GM21717 (cell line): ENCODE measurements at regions not wholly inside any gene's neighbourhood (a gene's known extent, or its start where the extent isn't known, plus 50 kb on each side); places are given as distances from the start of the nearest gene placed in this dataset.
A peak's percentile ranks its signal among the peaks of the same experiment; 100 is the strongest.

Experiments
- ATAC-seq: cut with Tn5 transposase; IDR thresholded peaks from one replicate; pipeline ENCODE4 v1.9.1; 2021; ENCODE audit warnings: mild to moderate bottlenecking, moderate library complexity; ENCODE audit not compliant: unreplicated experiment

DNA sequence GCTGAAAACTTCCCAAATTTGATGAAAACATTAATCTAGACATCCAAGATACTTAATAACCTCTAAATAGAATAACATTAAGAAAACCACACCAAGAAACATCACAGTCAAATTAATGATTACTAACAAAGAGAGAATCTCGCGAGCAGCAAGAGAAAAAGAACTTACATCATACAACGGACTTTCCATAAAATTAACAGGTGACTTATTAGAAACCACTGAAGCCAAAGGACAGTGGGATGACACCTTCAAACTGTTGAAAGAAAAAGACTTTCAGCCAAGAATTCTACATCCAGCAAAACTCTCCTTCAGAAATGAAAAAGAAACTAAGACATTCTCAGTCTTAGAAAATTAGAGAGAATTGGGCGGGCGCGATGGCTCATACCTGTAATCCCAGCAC lies 232.0 kb downstream of the SNCA start:
- no peak for ATAC-seq

DNA sequence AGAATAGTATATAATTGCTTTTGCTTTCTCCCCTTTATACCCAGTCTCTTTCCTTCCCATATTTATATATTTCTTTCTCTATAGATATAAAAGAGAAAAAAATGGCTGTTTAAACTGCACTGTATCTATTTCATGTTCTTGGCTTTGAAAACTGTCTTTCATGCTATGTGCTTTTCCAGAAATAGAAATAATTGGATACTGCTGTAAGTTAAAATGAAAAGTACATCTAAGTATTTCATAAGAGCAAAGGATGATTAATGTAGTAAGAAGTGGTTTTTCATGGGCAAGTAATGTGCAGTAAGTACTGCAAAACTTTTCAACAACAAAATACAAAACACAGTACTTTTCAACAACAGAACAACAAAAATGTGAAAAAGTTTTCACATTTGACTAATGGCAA lies 237.9 kb downstream of the SNCA start:
- no peak for ATAC-seq

DNA sequence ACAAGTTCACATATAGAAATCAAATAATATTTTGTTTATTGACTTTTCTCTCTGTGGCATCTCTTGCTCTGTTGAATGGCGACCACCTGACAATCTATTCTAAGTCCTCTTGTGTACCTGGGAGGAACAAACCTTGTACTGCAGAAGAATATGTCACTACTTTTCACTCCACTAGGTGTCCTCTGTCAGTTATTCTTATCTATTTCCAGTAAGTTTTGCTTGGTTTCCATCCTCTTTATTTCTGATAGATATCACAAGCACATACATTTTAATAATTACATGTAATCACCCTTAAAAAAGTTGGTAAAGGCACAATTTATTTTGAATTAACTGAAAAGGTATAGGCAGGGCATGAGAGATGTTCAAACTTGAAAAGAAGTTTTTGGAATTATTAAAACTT lies 238.4 kb downstream of the SNCA start:
- no peak for ATAC-seq

DNA sequence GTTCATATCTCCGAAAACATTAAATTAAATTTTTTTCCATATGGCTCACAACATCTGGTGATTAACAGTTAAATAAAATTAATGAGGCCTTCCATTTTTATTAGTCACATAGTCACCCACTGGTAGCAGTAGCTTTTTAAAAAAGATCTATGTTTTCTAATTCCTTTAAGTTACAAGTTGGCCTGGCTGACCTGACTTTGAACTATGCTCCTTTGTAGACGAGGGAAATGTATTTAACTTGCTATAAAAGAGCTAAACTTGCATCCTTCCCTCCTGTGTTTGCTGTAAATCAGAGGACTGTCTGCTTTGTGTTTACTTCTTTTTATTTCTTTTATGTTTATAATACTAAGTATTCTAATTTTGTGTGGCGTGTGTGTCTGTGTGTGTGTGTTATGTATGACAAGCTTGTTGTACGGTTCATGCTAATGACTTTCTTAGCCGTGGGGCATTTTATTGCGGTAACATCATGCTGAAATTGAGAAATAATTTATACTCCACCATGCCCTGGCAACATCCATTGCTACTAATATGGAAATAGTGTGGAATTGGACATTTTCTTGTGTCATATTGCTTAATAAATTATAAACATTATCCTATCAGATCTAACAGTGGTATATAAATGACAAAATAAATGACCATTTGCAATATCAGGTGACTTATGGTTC lies 241.7 kb downstream of the SNCA start:
- no peak for ATAC-seq

DNA sequence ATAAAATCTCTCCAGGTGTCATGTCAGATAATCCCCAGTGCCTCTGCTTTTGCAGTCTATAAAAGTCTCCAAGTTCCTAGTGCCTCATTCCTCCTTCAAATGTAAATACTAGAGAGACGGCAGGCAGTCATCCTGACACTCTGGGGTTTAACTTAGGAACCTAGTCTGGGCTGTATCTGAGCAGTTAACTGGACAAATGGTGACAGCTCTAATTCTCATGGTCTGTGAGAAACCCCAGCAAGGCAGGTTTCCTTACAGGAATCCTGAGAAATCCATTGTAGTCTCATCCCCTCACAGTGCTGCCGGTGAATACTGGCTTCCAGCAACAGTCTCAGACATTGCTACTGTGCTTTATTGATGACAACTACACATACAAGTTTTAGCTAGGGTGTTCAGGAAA lies 246.8 kb downstream of the SNCA start:
- no peak for ATAC-seq

DNA sequence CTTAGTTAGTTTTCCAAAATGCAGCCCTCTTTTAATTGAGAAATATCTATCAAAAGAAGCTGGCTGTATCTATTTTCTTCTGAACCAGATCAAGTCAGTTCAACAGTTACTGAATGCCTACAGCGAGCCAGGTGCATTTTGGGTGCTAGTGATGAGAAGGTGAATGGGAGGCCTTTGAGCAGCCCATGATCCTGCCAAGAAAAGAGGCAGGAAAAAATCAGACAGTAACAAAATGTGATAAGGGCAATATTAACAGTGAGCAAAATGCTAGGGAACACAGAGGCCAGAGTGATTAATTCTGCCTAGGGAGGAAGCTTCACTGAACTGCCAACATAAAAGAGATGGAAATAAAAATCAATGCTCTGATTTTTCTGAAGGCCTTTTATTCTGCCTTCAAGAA lies 248.5 kb downstream of the SNCA start:
- no peak for ATAC-seq

DNA sequence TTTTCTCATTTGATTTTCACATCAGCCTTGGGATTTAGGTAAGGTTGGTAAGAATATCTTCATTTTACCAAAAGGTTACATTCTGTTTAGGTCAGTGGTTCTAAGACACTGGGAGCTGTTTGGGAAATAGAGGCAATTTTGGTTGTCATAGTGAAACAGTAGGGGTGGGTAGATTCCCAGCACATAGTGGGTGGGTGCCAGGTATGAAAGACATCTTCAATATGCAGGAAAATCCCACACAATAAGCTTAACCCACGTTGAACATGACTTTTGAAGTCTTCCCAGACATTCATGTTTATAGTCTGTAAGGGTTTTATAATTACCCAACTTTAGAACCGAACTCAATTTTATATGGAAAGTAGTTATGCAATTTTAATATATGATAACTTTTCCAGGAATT lies 249.6 kb downstream of the SNCA start:
- no peak for ATAC-seq

DNA sequence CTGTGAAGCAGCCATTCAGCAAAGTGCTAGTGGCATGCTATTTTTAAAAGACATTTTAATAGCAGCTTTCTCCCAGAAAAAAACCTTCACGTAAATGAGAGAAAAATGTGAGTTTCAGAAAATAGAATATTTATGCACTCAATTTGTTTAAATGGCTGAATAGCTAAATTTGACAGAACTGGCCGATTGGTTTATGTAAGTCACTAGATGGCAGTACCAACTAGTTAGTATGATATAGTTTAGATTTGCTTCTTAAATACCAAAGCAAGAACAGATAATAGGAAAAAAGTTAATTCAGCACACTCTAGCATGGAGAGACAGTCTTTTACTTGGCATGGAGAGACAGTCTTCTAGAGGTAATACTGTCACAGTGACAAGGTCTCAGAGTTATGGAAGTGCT lies 250.1 kb downstream of the SNCA start:
- ATAC-seq = no peak

DNA sequence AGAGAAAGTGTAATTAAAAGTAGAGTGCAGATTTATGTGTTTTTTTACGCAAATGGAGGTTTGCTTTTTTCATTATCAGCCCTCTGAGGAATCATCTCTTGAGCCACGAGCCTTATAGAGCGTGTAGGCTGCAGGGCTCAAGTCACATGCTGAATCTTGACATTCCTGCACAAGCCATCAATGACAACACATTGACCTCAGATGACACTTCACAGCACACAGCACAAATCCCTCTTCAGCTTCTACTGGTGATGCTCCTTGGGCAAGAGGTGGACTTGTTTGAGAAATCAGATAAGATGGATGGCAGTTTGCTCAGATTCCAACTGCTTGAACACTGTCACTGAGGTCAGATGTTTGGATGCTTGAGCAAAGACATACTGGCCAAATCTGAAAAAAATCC lies 250.6 kb downstream of the SNCA start:
- ATAC-seq = no peak

DNA sequence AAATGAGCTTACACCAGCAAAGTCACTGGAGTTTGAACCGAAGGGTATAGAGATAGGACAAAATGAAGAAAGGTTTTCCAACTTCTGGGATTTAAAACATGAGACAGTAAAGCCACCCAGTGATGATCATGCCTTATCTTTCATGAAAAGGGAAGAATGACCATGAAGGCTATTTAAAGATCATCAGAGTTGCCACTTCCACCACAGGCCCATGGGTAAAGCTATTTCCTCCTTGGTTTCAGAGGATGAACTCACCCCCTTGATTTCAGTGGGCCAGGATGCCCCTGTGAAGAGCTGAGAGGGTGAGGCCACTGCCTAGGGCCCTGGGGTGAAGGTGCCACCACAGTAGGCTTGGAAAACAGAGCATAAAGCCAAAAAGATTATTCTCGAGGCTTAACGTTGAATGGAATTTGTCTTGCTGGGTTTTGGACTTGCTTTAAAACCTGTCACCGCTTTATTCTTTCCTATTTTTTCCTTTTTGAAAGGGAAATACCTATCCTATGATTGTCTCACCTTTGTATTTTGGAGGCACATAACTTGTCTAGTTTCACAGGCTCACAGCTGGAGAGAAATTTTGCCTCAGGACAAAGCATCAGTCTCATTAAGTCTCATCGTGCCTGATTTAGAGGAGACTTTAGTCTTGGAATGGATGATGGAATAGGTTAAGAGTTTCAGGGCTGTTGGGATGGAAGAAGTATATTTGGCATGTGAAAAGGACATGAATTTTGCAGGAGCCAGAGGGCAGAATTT lies 254.0 kb downstream of the SNCA start:
- ATAC-seq = no peak

DNA sequence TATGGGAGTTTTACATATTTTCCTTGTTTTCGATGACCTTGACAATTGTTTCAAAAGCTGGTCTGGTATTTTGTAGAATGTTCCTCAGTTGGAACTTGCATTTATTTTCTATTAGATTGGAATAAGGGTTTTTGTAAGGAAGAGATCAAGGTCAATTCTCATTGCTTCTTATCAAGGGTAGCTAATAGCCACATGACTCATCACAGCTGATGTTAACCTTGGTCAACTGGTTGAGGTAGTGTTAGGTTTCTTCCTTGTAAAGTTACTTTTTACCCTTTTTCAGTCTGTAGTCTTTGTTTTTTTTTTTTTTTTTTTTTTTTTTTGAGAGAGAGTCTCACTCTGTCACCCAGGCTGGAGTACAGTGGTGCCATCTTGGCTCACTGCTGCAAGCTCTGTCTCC lies 257.2 kb downstream of the SNCA start:
- no peak for ATAC-seq

DNA sequence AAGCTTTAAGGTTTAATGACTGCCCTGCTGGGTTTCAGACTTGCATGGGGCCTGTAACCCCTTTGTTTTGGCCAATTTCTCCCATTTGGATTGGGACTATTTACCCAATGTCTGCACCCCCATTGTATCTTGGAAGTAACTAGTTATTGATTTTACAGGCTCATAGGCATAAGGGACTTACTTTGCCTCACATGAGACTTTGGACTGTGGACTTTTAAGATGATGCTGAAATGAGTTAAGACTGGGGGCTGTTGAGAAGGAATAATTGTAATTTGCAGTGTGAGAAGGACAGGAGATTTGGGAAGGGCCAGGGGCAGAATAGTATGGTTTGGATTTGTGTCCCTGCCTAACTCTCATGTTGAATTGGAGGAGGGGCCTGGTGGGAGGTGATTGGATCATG lies 260.7 kb downstream of the SNCA start:
- ATAC-seq = no peak

DNA sequence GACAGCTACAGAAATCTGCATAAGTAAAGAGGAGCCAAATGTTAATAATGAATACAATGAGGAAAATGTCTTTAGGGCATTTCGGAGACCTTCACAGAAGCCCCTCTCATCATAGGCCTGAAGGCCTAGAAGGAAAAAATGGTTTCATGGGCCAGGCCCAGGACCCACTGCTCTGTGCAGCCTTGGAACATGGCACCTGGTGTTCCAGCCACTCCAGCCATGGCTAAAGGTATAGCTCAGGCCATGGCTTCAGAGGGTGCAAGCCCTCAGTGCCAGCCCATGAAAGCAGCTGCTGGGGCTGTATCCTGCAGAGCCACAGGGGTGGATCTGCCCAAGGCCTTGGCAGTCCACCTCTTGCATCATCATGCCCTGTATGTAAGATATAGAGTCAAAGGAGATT lies 261.1 kb downstream of the SNCA start:
- ATAC-seq = no peak

DNA sequence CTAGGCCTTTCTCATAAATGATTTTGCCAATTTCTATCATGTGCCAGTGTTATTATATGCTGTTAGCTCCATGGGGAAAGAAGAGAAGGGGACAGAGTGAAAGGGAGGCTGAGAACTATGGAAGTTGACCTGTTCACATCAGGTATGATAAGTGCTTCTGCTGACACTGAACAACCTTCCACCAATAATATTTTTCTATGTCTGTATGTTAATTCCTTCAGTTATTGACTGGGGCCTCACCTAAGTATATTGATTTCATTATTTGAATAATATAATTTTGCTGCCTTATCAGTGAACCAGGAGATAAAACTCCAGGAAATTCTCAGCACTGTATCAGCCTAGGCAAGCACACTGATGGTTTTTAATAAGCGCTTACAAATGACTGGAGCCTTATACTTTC lies 262.8 kb downstream of the SNCA start:
- no peak for ATAC-seq

DNA sequence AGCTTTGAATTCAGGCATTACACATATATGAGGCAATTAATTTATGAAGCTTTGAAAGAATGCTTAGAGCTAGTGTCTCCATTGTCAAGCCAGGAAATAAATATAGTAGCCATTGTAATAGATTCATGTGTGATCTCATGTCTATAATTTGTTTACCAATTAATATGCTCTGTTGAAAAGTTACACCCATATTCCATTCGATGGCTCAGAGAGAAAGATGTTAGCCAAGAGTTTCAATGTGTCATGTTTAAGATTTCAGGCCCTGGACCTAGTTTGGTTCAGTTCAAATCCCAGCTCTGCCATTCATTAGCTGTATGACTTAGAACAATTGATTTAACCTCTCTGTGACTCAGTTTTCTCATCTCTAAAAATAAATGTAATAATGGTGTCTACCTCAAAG lies 263.3 kb downstream of the SNCA start:
- ATAC-seq = no peak

DNA sequence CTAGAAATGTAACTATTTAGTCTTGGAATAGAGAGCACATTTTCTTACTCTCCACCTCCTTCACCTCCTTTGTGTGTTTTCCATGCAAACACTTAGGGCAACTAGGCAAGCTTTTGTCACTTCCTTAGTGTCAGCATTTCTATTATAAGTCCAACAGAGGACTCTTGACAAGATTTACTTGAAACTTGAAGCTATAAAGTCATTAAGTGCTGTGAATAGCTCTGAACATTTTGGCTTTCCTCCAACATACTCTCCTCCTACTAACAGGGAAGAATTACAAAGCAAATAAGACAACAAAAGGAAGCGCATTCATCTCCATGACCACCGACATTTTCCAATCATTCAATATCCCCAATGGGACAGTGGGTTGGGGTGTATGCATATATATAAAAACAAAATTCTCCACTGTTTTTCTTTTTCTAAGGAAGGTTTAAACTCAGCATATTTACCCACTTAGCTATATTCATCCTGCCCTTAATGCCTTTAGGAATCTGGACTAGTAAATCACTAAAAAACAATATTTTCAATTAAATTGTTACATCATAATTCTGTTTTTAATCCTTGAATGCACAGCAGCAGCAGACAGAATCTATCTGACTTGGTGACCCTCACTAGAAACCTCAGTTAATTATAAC lies 264.6 kb downstream of the SNCA start:
- no peak for ATAC-seq

DNA sequence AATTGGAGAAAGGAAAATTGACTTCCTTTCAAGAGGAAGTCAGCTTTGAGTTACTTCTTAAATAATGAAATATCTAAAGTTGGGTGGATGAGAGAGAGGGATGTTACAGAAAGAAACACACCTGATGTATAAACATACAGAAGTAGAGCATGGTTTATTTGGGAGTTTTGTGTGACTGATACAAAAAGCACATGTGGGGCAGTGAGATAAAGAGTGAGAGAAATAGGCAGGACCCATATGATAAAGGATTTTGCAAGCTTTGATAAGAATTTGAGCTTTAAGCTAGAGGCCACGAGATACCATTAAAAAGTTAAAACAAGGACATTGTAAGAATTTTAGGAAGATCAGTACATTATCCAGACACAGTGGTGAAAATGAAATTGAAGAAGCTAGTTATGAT lies 263.3 kb upstream of the GPRIN3 start:
- no peak for ATAC-seq

DNA sequence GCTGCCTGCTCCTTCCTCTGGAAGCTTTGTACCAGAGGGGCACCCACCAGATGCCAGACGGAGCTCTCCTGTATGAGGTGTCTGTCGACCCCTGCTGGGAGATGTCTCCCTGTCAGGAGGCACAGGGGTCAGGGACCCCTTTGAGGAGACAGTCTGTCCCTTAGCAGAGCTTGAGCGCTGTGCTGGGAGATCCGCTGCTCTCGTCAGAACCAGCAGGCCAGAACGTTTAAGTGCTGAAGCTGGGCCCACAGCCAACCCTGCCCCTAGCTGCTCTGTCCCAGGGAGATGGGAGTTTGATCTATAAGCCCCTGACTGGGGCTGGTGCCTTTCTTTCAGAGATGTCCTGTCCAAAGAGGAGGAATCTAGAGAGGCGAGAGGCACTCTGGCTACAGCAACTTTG lies 260.3 kb upstream of the GPRIN3 start:
- ATAC-seq = no peak

DNA sequence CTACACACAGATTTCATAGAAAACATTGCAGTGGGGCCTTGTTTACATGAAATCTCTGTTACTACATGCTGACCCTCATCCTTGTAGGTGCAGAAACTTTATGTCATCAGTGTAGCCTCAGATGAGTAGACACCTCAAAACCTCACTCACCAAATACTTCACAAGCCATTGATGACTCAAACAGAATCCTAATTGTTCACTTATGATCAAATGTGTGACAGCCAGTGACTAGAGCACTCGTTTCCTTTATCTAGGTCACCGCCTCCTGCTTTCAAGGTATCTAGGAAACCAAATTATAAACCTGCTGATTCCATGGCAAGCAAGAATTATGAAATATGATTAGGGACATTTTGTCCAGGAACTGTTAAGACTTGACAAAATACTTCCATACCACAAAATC lies 255.8 kb upstream of the GPRIN3 start:
- peak; percentile 62 for ATAC-seq

DNA sequence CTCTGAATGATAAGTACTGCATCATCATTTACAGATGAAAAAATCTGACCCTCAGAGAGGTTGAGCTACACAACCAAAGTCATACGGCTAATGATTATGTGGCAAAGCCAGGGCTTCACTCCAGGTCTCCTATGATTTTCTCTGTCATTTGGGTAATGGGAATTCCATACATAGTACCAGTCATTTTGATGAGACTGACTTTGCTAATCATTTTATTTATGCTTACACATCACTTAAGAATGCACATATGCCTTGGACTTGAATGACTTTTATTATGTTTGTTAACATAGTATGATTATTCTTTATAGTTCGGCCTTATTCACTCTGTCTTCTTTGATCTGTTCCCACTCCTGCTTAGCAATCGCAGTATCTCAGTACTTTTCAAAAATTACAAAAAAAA lies 255.1 kb upstream of the GPRIN3 start:
- no peak for ATAC-seq

DNA sequence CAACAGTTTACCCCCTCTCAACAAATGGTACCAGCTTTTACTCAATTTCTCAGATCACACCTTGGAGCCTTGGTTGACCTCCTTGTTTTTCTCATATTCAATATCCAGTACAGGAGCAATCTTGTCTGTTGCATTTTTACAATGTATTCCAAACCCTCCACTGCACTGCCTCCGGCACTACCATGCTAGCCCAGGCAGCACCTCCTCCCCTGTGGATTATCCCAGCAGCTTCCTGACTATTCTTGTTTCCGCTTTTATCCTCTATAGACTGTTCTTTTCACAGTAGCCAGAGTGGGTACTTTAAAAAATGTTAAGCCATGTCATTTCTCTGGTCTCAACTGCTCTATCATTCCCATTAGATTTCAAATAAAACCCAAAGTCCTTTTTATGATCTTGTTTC lies 253.4 kb upstream of the GPRIN3 start:
- ATAC-seq = no peak

DNA sequence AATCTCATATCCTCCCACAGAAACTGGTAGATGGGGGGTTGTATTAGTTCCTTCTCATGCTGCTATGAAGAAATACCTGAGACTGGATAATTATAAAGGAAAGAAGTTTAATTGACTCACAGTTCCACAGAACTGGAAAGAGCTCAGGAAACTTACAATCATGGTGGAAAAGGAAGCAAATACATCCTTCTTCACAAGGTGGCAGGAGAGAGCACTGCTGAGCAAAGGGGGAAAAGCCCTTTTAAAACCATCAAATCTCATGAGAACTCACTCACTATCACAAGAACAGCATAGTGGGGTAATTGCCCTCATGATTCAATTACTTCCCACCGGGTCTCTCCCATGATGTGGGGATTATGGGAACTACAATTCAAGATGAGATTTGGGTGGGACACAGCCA lies 250.5 kb upstream of the GPRIN3 start:
- ATAC-seq = no peak
